ENCODE measurements at regions not wholly inside any gene's neighbourhood (a gene's known extent, or its start where the extent isn't known, plus 50 kb on each side); places are given as distances from the start of the nearest gene placed in this dataset.
"Not testable (repeated sequence)": the region's sequence is repeated elsewhere in the genome, so short reads cannot be mapped to it uniquely, and the experiment has no call there.

DNA sequence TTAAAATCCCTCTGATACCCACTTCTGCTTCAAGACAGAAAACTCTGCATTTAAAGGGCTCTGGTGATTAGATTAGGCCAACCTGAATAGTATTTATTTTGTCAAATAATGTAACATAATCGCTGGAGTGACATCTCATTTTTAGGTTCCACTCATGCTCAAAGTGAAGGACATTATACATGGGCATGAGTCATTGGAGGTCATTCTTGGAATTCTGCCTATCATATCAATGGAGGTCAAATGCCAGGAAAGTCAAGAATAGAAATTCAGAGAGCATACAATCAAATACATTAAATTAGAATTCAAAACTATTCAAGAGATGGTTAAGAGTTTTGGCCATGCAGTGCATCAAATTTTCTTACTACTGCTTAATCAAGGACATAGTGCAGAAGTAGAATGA, 50.8 kb upstream of the PRSS1 start:
- DNase-seq = no peak

DNA sequence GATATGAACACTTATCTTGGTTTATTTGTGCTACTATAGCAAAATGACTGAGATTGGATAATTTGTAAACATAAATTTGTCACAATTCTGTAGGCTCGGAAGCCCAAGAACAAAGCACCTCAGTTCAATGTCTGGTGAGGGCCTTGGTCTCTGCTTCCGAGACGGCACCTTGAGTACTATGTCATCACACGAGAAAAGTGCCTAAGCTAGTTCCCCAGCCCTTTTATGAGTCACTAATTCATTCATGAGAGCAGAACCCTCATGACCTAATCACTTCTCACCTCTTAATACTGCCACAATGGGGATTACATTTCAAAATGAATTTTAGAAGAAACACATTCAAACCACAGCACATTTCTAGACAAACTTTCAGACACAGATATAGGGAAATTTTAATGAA, 52.0 kb upstream of the PRSS1 start:
- DNase-seq = no peak

DNA sequence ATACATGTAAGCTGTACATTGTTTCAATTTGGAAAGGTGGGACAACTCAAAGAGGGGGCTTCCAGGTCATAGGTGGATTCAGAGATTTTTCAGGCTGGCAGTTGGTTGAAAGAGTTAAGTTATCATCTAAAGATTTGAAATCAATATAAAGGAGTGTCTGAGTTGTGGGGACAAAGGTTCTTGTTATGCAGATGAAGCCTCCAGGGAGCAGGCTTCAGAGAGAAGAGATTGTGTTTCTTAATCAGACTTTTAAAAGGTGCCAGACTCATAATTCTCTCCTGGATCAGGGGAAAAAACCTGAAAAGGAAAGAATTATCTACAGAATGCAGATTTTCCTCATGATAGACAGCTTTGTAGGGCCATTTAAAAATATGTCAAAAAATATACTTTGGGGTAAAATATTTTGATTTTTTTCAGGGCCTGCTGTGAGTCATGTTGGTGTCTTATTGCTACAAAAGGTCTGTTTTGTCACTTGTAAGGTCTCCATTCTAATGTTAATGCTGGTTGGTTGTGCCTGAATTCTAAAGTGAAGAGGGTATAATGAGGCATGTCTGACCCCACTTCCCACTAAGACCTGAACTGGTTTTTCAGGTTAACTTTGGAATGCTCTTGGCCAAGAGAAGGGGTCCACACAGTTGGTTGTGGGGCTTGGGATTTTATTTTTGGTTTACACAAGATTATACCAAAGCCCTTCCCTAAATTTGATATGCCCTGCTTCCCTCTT, 52.7 kb upstream of the PRSS1 start:
- DNase-seq = no peak

DNA sequence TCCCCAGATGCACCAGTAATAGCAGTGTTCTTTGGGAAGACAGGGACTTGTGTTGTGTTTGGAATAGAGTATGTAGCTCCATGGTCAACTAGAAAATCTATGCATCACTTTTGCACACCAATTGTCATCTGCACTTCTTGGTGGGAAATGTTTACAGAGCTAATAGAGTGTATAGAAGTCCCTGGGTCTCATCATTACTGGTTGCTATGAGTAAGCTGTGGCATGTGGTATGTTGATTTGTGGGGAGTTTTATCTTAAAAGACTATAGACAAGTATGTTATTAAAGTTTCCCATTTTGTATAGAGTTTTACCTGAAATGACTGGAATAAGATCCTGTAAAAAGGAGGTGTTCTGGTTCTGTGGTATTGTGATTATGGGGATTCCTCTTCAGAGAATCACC, 55.4 kb upstream of the PRSS1 start:
- no peak for DNase-seq

DNA sequence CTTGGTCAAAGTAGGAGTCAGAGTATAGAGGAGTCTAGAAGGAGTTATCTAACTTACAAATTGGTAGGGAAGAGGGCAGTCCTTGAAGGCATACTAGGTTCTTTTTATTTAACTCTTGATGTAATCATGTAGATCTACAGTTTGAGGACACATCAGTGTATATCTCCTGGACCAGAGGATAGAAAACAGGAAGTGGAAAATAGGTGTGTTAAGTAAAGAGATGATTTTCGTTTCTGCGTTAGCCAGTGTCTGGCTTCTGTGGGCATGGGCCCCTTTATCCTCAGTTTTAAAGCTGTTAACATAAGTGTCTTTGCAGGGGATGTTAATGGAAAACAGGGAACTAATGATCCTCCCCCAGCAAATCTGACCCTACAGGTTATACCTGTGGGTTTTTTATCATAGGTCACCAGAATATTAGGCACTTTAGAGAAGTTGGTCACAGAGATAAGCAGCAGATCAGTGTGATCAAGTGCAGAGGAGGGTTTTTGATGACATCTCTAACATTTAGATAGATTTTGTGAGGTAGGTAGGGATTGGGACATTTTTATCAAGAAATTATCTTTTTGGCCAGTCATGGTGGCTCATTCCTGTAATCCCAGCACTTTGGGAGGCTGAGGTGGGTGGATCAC, 58.6 kb upstream of the PRSS1 start:
- no peak for DNase-seq

DNA sequence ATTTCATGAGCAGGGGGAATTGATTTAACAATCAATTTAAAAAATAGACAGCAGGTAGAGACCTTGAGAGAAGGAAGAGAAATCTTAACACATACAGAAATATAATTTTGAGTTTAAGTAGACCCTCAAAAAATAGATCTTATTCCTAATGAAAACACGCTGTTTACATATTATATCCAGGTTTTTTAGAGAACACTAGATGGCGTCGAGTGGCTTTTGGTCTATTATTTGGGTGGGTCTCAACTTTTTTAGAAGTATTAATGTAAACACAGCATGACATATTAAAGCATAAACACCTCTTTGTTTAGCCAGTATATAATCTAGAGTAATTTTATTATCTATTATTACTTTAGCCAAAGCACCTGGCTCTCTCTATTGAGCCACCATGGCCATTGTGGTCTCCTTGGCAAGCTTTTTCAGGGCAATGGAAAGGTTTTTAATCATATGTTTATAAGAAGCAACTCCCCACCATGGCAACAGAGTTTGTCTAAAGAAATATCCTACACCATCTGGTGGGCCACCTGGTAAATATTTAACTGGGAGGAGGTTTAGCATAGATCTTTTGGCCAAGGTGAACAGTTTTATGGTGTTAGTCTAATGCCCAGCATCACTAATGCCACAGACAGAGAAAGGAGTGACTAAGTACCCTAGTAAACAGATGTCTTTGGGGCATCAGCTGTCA, 59.7 kb upstream of the PRSS1 start:
- DNase-seq = no peak

DNA sequence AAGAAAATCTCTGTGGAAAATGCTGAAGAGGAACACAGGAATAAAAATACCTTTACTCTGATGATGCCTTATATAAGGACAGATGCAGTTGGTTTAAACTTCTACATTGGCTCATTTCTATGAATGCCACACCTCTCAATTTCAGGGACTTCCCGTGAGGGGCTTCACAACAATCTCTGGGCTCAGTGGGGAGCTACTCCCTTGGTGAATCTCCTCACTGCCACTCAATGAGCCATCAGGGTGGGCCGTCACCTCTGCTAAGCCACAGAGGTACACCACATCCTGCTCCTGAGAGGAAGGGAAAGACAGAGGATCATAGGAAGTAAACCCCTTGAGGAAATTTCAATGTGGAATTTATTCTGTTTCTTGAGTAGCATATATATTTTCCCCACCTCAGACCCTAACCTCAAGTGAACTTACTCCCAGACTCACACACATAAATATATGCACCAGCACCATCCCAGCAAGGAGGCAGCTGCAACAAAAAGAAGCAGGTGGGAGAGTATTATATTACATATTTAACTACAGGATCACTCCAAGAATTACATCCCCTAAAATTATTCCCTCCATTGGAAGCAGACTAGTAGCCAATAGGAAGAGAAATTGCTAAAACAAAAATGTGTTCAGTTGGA, 63.3 kb upstream of the PRSS1 start:
- peak; percentile 29 for DNase-seq

DNA sequence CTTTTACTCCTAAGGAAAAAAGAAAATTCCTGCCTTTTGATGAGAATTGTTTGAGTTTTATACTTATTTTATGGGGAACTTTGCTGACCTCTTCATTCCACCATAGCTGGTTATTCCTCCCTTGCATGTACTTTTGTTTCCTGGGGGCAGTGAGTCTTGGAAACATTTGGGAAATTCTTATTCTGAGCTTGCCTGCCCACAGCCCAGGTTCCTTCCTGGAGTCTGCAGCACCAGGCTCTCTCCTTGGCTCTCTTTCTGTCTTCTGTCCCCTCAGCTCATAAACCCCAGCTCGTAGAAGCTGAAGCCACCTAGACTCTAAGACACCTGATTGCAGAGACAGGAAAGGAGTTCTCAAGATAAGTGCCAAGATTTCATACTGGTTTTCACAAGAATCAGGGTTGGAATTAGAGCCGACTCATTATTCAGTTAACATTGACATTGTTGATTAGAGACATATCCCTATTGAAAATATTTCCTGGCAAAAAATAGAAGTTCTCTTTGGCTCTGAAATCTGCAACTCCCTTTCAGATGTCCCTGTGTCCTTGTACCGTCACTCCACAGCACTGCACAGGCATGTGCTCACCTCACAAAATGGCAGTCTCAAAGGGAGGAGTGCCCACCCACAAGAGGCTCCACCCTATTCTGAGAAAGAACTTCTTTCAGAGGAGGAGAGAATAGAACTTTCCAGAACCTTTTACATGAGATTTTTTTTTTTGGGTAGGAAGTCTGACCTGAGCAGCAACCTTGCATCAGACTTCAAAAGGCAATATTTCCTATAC, 67.8 kb upstream of the PRSS1 start:
- no peak for DNase-seq

DNA sequence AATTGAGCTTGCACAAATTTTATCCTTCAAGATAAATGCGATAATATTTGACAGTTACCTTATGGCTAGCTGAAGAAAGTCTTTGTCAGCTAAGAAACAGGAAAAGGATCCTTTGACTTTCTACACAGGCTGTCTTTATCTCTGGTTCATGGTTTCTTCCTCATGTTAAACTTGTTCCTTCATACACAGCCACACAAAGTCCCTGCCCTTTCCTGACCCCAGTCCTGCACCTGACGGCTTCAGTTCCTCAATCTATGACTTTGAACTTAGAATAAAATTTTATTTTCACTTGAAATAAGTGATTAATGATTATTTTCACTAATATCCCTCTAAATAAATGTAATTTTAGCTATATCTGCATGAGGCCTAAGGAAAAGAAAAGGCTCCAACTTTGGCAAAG, 77.8 kb upstream of the PRSS1 start:
- no peak for DNase-seq

DNA sequence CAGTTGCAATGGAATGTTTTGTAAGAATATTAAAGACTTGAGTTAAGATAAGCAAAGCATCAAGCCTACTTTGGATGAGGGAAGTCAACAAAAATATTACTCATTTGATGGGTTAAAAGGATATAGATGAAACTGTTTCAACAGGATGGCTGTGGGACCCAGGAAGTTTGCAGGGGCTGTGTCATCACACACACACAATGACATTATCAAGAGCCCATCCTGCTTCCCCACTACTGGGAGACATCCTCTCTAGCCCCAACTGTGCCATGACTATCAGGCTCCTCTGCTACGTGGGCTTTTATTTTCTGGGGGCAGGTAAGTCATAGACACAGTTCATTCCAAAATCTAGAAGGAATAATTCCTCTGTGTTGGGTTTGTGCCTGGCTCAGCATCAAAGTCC, 78.8 kb upstream of the PRSS1 start:
- DNase-seq = peak; percentile 14

DNA sequence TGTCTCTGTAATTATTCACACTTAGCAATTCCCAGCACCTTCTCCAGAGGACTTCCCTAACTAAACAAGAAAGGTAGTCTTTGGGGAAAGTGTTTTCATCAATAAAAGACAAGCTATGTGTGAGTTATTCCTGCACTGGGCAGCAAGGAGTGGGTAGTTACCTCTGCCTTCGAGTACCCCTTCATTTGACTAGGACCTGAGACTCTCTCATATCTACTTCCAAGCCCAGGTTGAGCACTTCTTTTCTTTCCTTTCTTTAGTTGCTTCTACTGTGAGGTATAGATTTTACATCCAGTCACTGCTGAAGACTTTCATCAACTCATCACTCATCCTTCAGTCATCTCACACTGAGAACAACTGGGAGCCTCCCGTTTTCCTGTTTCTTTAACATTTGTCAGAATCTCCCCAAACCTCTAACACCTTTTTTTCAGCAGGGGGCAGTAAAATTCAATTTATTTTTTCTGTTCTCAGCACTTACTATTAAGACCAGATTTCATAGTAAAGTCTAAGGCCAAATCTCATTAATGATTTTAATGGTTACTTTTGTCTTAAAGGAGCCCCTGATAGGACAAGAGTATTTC, 80.1 kb upstream of the PRSS1 start:
- peak; percentile 38 for DNase-seq

DNA sequence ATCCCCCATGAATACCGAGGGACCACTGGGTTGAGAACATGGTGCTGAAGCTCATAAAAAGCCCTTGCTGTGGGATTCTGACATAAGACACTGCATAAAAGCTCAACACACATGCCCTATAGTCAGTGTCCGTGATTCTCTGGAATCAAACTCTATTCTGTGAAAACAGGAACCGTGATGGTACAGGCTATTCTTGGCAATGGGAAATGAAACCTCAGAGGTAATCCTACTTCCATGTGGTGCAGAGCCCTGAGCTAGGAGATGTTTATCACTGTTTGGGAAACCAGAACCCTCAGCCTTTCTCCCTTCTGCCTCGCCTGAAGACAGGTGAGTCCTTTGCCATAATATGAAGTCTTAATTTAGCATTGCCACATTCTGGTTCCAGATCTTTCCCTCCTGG, 80.8 kb upstream of the PRSS1 start:
- no peak for DNase-seq

DNA sequence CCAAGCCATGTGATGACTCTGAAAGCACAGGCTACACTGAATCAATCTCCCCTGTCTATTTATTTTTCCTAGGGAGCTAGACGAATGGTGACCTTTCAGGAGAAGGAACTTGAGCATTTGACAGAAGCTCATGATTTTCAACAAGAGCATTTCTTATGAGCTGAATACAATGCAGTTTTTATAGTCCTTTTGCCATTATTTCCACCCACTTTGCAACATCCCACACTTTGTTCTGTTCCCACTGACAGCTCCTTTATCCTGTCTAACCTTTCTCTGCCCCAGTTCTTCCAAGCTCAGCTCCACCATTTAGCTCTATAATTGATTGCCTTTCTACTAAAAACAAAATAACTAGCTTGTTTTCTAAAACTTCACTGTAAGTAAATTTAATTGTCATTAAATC, 91.9 kb upstream of the PRSS1 start:
- no peak for DNase-seq

DNA sequence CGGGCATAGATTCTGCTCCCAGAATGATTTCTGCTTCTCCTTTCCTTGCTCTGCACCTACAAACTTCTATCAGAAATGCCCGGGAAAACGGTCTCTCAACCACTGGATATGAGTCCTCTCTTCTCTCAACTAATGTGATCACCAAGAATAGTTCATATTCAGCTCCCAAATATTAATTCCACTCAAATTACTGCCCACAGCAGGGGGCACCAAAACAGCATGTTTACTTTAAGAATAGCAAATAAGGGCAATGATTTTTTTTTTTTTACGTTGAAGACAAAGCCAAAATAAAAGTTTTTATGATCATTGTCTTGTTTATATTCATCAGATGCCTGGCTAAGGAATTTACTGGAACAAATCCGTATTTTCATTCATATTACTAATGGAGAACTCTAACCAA, 94.9 kb upstream of the PRSS1 start:
- no peak for DNase-seq

DNA sequence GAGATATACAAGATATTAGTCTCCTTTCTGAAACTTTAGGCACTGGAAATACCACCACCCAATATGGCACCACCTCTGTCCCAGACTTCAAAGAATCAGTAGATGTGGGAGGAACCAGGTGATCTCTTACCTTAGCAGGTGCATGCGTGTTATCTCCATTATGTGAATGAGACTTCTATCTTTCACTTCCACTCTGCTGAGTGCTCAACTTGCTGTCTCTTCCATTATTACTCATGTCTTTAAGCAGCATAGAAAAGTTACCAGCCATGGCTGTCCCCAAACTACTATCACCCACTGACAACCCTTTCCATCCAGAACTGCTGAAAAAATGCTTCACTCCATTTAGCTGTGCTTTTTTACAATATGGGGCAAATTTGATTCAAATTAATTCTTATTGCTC, 101.5 kb upstream of the PRSS1 start:
- no peak for DNase-seq

DNA sequence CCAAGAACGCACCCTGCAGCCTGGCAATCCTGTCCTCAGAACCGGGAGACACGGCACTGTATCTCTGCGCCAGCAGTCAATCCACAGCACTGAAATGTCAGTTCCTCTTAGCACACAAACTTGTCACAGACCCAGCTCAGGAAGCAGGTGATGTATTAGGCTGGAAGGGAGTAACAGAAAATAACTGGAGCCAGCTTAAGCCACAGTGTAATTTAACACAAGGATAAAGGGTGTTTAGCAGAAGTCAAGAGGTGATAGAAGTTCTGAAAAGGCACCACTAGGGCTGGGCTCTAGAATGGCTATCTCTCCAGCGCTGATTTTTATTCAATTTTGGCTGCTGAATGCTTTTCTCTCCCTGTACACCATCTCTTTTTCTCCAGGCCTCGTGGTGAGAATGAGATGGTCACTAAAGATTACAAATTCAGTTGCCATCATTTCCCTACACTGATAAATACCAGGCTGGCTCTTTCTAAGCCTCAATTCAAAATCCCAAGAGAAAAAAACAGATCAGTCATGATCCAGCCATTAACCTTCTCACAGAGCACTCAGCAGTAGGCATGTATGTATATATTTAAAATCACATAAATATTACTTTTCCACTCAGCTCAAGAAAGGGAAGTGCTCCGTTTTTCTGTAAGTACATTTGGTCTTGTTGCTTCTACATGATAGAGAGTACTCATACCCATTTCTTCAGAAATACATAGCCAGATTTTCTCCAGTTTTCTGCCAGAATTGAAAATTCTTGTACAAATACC, 102.7 kb upstream of the PRSS1 start:
- DNase-seq = no peak

DNA sequence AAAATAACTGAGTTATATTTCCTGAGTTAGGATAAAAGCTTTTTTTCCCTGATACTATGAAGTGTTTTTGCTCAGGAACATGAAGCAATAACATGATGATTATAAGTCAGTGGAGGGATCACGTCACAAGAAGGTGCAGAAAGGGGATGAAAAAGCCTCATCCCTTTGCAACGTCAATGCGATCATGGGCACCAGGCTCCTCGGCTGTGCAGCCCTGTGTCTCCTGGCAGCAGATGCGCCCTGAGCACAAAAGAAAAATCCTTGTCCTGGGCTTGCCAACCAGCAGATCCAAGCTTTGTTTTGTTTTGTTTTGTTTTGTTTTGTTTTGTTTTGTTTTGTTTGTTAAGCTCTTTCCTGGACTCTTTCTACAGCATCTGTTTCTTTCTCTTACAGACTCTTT, 103.5 kb upstream of the PRSS1 start:
- no peak for DNase-seq

DNA sequence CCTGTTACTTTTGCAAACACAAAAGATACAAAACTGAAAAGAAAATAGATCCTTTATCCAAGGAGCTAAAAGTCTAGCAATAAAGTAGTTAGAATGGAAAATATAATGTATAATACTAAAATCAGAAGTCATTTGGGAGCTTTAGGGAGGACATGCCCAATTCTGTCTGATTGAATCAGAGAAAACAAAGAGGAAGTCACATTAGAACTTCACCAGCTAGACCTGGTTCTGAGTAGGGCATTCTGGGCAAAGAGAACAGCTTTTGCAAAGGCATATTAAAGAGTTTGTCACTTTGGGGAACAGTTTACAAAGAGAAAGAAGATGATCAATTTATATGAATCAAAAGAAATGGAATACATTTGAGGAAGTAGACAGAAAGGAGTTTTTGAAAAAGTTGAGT, 107.0 kb upstream of the PRSS1 start:
- no peak for DNase-seq

DNA sequence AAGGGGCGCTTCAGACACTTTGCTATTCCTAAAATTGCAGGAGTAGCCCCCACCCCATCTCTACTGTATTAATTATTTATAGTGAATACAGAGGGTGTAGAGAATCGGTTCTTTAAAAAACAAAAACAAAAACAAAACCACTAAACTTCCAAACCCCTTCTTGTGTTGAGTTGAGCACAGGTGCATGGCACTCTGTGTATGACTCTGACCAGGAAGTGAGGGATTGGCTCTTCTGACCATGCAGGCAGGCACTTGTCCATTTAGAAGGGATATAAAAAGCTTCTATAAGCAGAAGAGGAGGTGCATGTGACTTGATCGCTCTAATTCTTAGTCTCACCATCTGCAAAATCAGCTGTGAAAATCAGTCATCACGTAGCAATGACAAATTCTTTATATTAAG, 108.0 kb upstream of the PRSS1 start:
- DNase-seq = not testable (repeated sequence)

DNA sequence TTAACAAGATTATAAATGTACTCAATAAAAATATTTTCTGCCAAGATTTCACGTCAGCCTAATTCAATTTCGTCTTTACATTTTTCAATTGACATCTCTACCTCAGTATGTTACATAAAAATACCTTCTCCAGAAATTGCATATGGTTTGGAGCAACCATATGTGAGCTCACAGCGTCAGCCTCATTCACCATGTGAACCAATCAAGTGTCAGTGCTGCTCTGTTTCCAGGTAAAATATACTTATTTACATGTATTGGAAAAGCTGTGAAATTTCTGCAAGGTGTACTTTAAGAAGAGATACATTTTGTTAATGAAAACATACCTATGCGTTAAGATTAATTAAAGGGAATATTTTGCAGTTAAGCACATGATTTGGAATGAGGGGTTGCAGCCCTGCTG, 110.7 kb upstream of the PRSS1 start:
- DNase-seq = no peak

DNA sequence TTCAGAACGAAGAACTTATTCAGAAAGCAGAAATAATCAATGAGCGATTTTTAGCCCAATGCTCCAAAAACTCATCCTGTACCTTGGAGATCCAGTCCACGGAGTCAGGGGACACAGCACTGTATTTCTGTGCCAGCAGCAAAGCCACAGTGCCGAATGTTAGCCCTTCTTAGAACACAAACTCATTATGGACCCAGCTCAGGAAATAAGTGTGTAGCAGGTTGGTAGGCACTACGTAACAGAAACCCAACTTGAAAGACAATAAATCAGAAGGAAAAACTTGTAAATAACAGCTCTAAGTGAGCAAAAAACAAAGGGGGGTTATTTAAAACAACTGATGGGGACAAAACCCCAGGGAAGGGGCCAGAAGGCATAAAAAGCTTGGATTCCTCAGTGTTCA, 112.0 kb upstream of the PRSS1 start:
- no peak for DNase-seq

DNA sequence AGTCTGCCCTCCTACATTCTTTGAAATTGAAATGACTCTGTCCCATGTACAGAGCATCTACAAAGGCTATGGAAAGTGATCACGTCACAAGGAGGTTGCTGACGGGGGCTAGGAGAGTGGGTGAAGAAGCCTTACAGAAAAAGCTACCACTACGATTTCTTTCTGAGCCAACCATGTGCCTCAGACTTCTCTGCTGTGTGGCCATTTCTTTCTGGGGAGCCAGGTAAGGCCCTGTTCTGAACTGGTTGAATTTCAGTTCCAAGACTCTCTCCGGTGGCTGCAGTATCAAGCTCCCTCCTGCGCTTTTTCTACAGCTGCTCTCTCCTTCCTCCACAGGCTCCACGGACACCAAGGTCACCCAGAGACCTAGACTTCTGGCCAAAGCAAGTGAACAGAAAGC, 112.5 kb upstream of the PRSS1 start:
- DNase-seq = peak; percentile 20

Data from CD4-positive, alpha-beta T cell treated with Interleukin-4 for 4 hours (primary cell).